H1 (cell line): ENCODE measurements at regions not wholly inside any gene's neighbourhood (a gene's known extent, or its start where the extent isn't known, plus 50 kb on each side); places are given as distances from the start of the nearest gene placed in this dataset.

Experiments used
- CTCF ChIA-PET: fragments of 300-600 bp; sonication (Branson Sonifier 250); formaldehyde crosslinking; loops from one replicate; lab custom pipeline; 2021; ENCODE audit not compliant: partially characterized antibody; lab: Charles Lee
- POLR2A ChIA-PET: fragments of 300-600 bp; sonication (Branson Sonifier 250); formaldehyde crosslinking; loops from one replicate; lab custom pipeline; 2021; ENCODE audit warnings: inconsistent platforms; ENCODE audit not compliant: partially characterized antibody; lab: Charles Lee
- DNase-seq, 2 experiments: peaks; one replicate each; pipeline versions ENCODE4 v3.0.0 to v3.0.0-alpha.2; 2010 to 2022; ENCODE audit warnings: low spot score in 2 of 2, low read depth in 1 of 2, mixed read lengths in 1 of 2
- FAIRE-seq: peaks from 2 replicates; lab custom pipeline; 2011; peaks lifted over from hg19 to GRCh38; lab: Jason Lieb, UNC
- H2AFZ ChIP-seq: 2 replicates; pipeline ENCODE4 v1.8.1; 2012; ENCODE audit warnings: low read length, inconsistent platforms
- H2AK5ac ChIP-seq: 2 replicates; pipeline ENCODE4 v1.6.1; 2013; ENCODE audit warnings: low read depth, low read length
- H2BK120ac ChIP-seq: replicated peaks from 2 replicates; pipeline ENCODE3; 2013; ENCODE audit warnings: low read depth, low read length, inconsistent platforms
- H2BK12ac ChIP-seq: 2 replicates; pipeline ENCODE4 v1.6.1; 2013; ENCODE audit warnings: low read depth, low read length
- H2BK15ac ChIP-seq: 2 replicates; pipeline ENCODE4 v1.6.1; 2013; ENCODE audit warnings: low read length
- H2BK20ac ChIP-seq: 2 replicates; pipeline ENCODE4 v1.6.1; 2013; ENCODE audit warnings: low read length
- H2BK5ac ChIP-seq: 2 replicates; pipeline ENCODE4 v1.6.1; 2013; ENCODE audit warnings: low read depth, low read length
- H3K14ac ChIP-seq: 2 replicates; pipeline ENCODE4 v1.6.1; 2013; ENCODE audit warnings: inconsistent platforms; ENCODE audit not compliant: insufficient read length
- H3K18ac ChIP-seq: 2 replicates; pipeline ENCODE4 v1.6.1; 2013; ENCODE audit warnings: low read length; ENCODE audit errors: extremely low read depth
- H3K23ac ChIP-seq: 2 replicates; pipeline ENCODE4 v1.6.1; 2013; ENCODE audit warnings: inconsistent platforms; ENCODE audit not compliant: insufficient read length
- H3K23me2 ChIP-seq: 2 replicates; pipeline ENCODE4 v1.6.1; 2013; ENCODE audit warnings: low read depth, low read length
- H3K27ac ChIP-seq: 2 replicates; pipeline ENCODE4 v1.6.1; 2011; ENCODE audit warnings: low read depth, low read length, inconsistent platforms
- H3K27me3 ChIP-seq, 4 experiments: replicated peaks in 1 of 4; 1 replicate in 1 of 4; 2 replicates in 3 of 4; pipeline versions ENCODE4 v1.6.1 to v1.8.1; 2011 to 2013; ENCODE audit warnings: low read length in 3 of 4, mild to moderate bottlenecking in 3 of 4, inconsistent platforms in 2 of 4, mixed read lengths in 2 of 4, moderate library complexity in 1 of 4; ENCODE audit not compliant: control insufficient read depth in 3 of 4, insufficient read depth in 3 of 4; ENCODE audit errors: extremely low read depth in 1 of 4
- H3K36me3 ChIP-seq, 4 experiments: 2 replicates each; pipeline versions ENCODE4 v1.6.1 to v1.8.1; 2011 to 2013; ENCODE audit warnings: mild to moderate bottlenecking in 4 of 4, low read length in 3 of 4, moderate library complexity in 2 of 4, control low read depth in 1 of 4, inconsistent platforms in 1 of 4; ENCODE audit not compliant: insufficient read depth in 4 of 4, control insufficient read depth in 2 of 4
- H3K4ac ChIP-seq: replicated peaks from 2 replicates; pipeline ENCODE3; 2013; ENCODE audit warnings: low read length, low read depth, mixed read lengths, inconsistent platforms; ENCODE audit not compliant: insufficient read length
- H3K4me1 ChIP-seq, 4 experiments: replicated peaks in 1 of 4; 1 replicate in 1 of 4; 2 replicates in 3 of 4; pipeline versions ENCODE4 v1.6.1 to v1.8.1; 2011 to 2013; ENCODE audit warnings: low read length in 3 of 4, inconsistent platforms in 2 of 4, mixed read lengths in 1 of 4; ENCODE audit not compliant: insufficient read depth in 4 of 4, control insufficient read depth in 3 of 4
- H3K4me2 ChIP-seq, 2 experiments: 2 replicates each; pipeline versions ENCODE4 v1.6.1 to v1.8.1; 2011 to 2013; ENCODE audit warnings: low read depth in 2 of 2, low read length in 2 of 2, control low read depth in 1 of 2, inconsistent platforms in 1 of 2, mild to moderate bottlenecking in 1 of 2; ENCODE audit not compliant: insufficient read depth in 1 of 2
- H3K4me3 ChIP-seq, 4 experiments: fragments of 200-600, 300-600 bp in 1 of 4; sonication (generic), shearing (Covaris generic), sonication (Bioruptor Twin) in 1 of 4; 2 replicates each; pipeline versions ENCODE4 v1.5.1 to v1.8.1; 2011 to 2016; ENCODE audit warnings: low read length in 4 of 4, low read depth in 3 of 4, control low read depth in 2 of 4, inconsistent platforms in 2 of 4, mild to moderate bottlenecking in 2 of 4, mixed read lengths in 1 of 4, moderate library complexity in 1 of 4; ENCODE audit not compliant: insufficient read depth in 2 of 4; ENCODE audit errors: extremely low read depth in 1 of 4
- H3K56ac ChIP-seq: replicated peaks from 2 replicates; pipeline ENCODE3; 2013; ENCODE audit warnings: low read depth, mild to moderate bottlenecking, mixed read lengths, low read length, inconsistent platforms; ENCODE audit not compliant: insufficient read length
- H3K79me1 ChIP-seq: 2 replicates; pipeline ENCODE4 v1.6.1; 2013; ENCODE audit warnings: low read depth, low read length, control low read depth
- H3K79me2 ChIP-seq, 2 experiments: 2 replicates each; pipeline versions ENCODE4 v1.6.1 to v1.8.1; 2012 to 2013; ENCODE audit warnings: low read length in 2 of 2, mild to moderate bottlenecking in 2 of 2, inconsistent platforms in 1 of 2; ENCODE audit not compliant: insufficient read depth in 2 of 2, control insufficient read depth in 1 of 2
- H3K9ac ChIP-seq, 4 experiments: replicated peaks in 1 of 4; 1 replicate in 1 of 4; 2 replicates in 3 of 4; pipeline versions ENCODE4 v1.6.1 to v1.8.1; 2011 to 2013; ENCODE audit warnings: low read depth in 3 of 4, low read length in 3 of 4, control low read depth in 2 of 4, mild to moderate bottlenecking in 2 of 4, moderate library complexity in 2 of 4, inconsistent platforms in 1 of 4; ENCODE audit errors: extremely low read depth in 1 of 4
- H3K9me3 ChIP-seq, 2 experiments: 2 replicates each; pipeline versions ENCODE4 v1.6.1 to v1.8.1; 2012 to 2013; ENCODE audit warnings: mild to moderate bottlenecking in 2 of 2, moderate library complexity in 2 of 2, control low read depth in 1 of 2, inconsistent platforms in 1 of 2, low read depth in 1 of 2, low read length in 1 of 2, mixed read lengths in 1 of 2; ENCODE audit not compliant: insufficient read depth in 2 of 2
- H4K20me1 ChIP-seq, 2 experiments: replicated peaks in 1 of 2; 2 replicates each; pipeline versions ENCODE3 to v1.8.1; 2011 to 2013; ENCODE audit warnings: inconsistent platforms in 2 of 2, low read length in 2 of 2, mild to moderate bottlenecking in 1 of 2; ENCODE audit not compliant: insufficient read depth in 2 of 2, control insufficient read depth in 1 of 2
- H4K5ac ChIP-seq: 2 replicates; pipeline ENCODE4 v1.6.1; 2013; ENCODE audit warnings: low read length, low read depth, mixed read lengths, inconsistent platforms; ENCODE audit not compliant: insufficient read length
- H4K8ac ChIP-seq: 2 replicates; pipeline ENCODE4 v1.8.0; 2013; ENCODE audit warnings: mild to moderate bottlenecking, moderate library complexity, low read length, inconsistent platforms; ENCODE audit not compliant: insufficient read depth; ENCODE audit errors: extremely low read depth
- H4K91ac ChIP-seq: replicated peaks from 2 replicates; pipeline ENCODE3; 2013; ENCODE audit warnings: low read length, mixed read lengths, inconsistent platforms; ENCODE audit not compliant: insufficient read length
- BRCA1 ChIP-seq: IDR thresholded peaks from 2 replicates; pipeline ENCODE4 v1.6.1; 2012; ENCODE audit warnings: low read depth, low read length, improper control_type of control experiment
- CBX5 ChIP-seq: fragments of 300-800, 300-1000 bp; sonication (generic); IDR thresholded peaks from 2 replicates; pipeline ENCODE4 v1.7.1; 2016; ENCODE audit warnings: antibody characterized with exemption, low read length, low read depth
- CTBP2 ChIP-seq: IDR thresholded peaks from 2 replicates; pipeline ENCODE4 v1.7.0; 2011; ENCODE audit warnings: borderline replicate concordance, mild to moderate bottlenecking, moderate library complexity, mixed read lengths, low read length; ENCODE audit not compliant: insufficient read depth, insufficient read length
- EGR1 ChIP-seq: IDR thresholded peaks from 2 replicates; pipeline ENCODE4 v1.6.1; 2011; ENCODE audit warnings: low read depth, low read length, borderline replicate concordance
- HDAC6 ChIP-seq: IDR thresholded peaks from one replicate; pipeline ENCODE4 v1.7.1; 2012; ENCODE audit warnings: low read depth, mild to moderate bottlenecking, inconsistent platforms, low read length, moderate library complexity
- MAFK ChIP-seq: IDR thresholded peaks from 2 replicates; pipeline ENCODE4 v1.6.1; 2012; ENCODE audit warnings: low read depth, mild to moderate bottlenecking, improper control_type of control experiment, low read length
- POU5F1 ChIP-seq: IDR thresholded peaks from 2 replicates; pipeline ENCODE4 v1.6.1; 2011; ENCODE audit warnings: low read depth, mild to moderate bottlenecking, low read length, moderate library complexity
- RAD21 ChIP-seq, 2 experiments: IDR thresholded peaks in 1 of 2; conservative IDR thresholded peaks in 1 of 2; 2 replicates each; pipeline ENCODE4 v1.6.1; 2011; ENCODE audit warnings: low read depth in 2 of 2, low read length in 2 of 2, improper control_type of control experiment in 1 of 2, inconsistent platforms in 1 of 2, mild to moderate bottlenecking in 1 of 2, moderate library complexity in 1 of 2
- SP2 ChIP-seq: IDR thresholded peaks from 2 replicates; pipeline ENCODE4 v1.6.1; 2012; ENCODE audit warnings: mild to moderate bottlenecking, low read length, inconsistent platforms
- TAF7 ChIP-seq: optimal IDR thresholded peaks from 2 replicates; pipeline ENCODE3; 2011; ENCODE audit warnings: low read depth, mild to moderate bottlenecking, inconsistent platforms, low read length, moderate library complexity, borderline replicate concordance
- WGBS, 2 experiments: shearing (Covaris generic) in 1 of 2; methylation state at CpG; one replicate each; pipeline versions ENCODE4 v1.1.6 to v1.1.7; 2013 to 2015; ENCODE audit warnings: low lambda C conversion rate in 2 of 2, mixed read lengths in 2 of 2, inconsistent platforms in 1 of 2, low coverage in 1 of 2, missing lambda C conversion rate in 1 of 2; ENCODE audit not compliant: insufficient replicate concordance in 2 of 2, insufficient coverage in 1 of 2, insufficient read length in 1 of 2; ENCODE audit errors: extremely low coverage in 1 of 2, missing lambda C conversion rate in 1 of 2; 5-methylcytosine and 5-hydroxymethylcytosine counted together
- TF ChIP-seq, protein P1 (sequence below): IDR thresholded peaks from 2 replicates; pipeline ENCODE4 v1.6.1; 2011; ENCODE audit warnings: low read depth, mild to moderate bottlenecking, low read length; ENCODE audit not compliant: insufficient read depth

GRCh38 chr11:91790346-91791170 is 434.1 kb upstream of the FAT3 start:
- Histone ChIP-seq H2BK15ac (no peak overlapping the region), H3K4me3 (no peak overlapping the region), H3K23me2 (no peaks in the 10 kb centered on the region), H3K79me1 (no peaks in the 10 kb centered on the region), H3K23ac (no peak overlapping the region), H3K9ac (no peak overlapping the region), H3K4me1 (no peaks in the 10 kb centered on the region), H2BK5ac (no peak overlapping the region), H3K18ac (no peak overlapping the region), H2BK120ac (no peak overlapping the region), H2AK5ac (no peak overlapping the region), H3K14ac (no peak overlapping the region), H3K27me3 (no peaks in the 10 kb centered on the region), H2AFZ (no peak overlapping the region), H2BK12ac (no peak overlapping the region), H3K4ac (no peak overlapping the region), H3K9me3 (no peaks in the 10 kb centered on the region), H4K20me1 (no peaks in the 10 kb centered on the region), H3K56ac (no peak overlapping the region), H3K79me2 (no peaks in the 10 kb centered on the region), H4K91ac (no peak overlapping the region), H2BK20ac (no peak overlapping the region), H3K4me2 (no peak overlapping the region), H4K8ac (no peak overlapping the region), H3K36me3 (no peaks in the 10 kb centered on the region), H3K27ac (no peak overlapping the region), H4K5ac (no peak overlapping the region)
- FAIRE-seq, result no peak
- ChIA-PET CTCF (interaction anchor here (0.7 kb wide), 1 partner anchor 82 kb away, joined by 3 read pairs; no protein-coding TSS in a partner anchor), POLR2A (no interaction called here)
- DNase-seq, result no peak
- no peak for TF ChIP-seq RAD21 (IDR thresholded peaks at IDR 0.05 in 1 of 2, conservative IDR thresholded peaks at IDR 0.05 in 1 of 2; ENCODE audit: low read depth in 2 of 2, low read length in 2 of 2)
- no peak for TF ChIP-seq TAF7
- no peak for TF ChIP-seq BRCA1
- no peak for TF ChIP-seq POU5F1
- no peak for TF ChIP-seq MAFK
- TF ChIP-seq SP2, result no peak
- no peak for TF ChIP-seq HDAC6
- TF ChIP-seq CTBP2, result no peak
- TF ChIP-seq CBX5, result no peak
- TF ChIP-seq, protein P1, sequence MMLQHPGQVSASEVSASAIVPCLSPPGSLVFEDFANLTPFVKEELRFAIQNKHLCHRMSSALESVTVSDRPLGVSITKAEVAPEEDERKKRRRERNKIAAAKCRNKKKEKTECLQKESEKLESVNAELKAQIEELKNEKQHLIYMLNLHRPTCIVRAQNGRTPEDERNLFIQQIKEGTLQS, result no peak
- no peak for TF ChIP-seq EGR1
- 88% methylated on average over 6 of the region's 6 CpGs; no CpG with 5 or more reads in 1 of the 2 experiments for WGBS, 2 experiments
